Stimulated activated CD8-positive, alpha-beta memory T cell treated with anti-CD3 and anti-CD28 coated beads, Interleukin-12 subunit alpha, Interleukin-12 subunit beta, amount 100 ng/mL, for 1 hour (primary cell): ENCODE measurements at regions not wholly inside any gene's neighbourhood (a gene's known extent, or its start where the extent isn't known, plus 50 kb on each side); places are given as distances from the start of the nearest gene placed in this dataset.

ENCODE experiments used
- DNase-seq: peaks from one replicate; pipeline ENCODE4 v3.0.0-alpha.2; 2020; ENCODE audit warnings: low read depth

DNA sequence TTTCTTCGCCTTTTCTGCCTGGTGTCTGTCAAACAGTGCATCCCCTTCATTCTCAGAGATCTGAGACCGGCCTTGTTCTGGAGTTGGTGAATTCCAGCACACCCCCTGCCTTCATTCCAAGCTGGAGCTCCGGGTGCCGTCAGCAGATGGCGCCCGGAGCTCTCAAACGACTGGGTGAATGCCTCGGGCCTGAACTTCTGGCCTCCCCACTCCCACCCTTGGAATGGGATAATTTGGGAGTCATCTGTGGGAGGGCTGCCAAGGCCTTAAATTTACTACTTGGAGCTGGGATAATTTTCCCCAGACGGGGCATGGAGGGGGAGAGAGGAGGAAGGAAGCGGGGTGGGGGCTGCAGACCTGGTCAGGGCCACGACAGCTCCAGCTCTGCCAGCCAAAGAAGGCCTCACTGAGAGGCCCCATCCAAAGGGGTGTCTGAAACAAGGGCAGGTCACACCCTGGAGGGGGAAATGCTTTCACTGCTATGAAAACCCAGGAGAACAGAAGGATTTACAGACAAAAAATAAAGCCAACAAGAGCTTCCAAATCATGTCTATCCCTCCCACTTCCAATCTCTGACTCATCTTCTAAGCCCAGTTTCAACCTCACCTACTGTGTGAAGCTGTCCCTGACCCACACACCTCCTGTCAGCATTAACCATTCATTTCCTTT lies 187.9 kb downstream of the OPA1 start:
- no peak for DNase-seq

DNA sequence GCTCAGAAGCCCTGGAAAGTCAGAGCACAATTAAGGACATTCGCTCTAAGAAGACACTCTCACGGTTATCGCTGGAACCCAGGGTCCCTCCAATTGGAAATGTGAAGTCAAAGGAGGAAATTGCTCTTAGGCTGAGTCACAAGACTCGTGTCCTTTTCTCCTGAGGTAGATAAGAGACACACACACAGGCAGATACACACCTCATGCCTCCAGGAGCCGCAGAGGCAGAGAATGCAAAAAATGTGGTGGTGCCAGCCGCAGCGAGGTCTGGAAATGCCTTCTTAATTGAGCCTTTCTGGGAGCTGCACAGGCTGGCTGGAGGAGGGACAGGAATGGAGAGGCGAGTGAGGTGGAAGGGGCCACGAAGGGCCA lies 189.3 kb downstream of the OPA1 start:
- no peak for DNase-seq

- DNase-seq: no peak
These were observed 189.7 kb downstream of the OPA1 start for GRCh38 chr3:193782747-193783146.

- no peak for DNase-seq
These were observed 190.3 kb downstream of the OPA1 start for GRCh38 chr3:193783166-193783896.

- no peak for DNase-seq
These were observed 191.8 kb downstream of the OPA1 start for GRCh38 chr3:193784822-193785221.

- no peak for DNase-seq
These were observed 194.5 kb downstream of the OPA1 start for GRCh38 chr3:193787496-193787870.

GRCh38 chr3:193788189-193788991 lies 195.4 kb downstream of the OPA1 start:
- DNase-seq: no peak

DNA sequence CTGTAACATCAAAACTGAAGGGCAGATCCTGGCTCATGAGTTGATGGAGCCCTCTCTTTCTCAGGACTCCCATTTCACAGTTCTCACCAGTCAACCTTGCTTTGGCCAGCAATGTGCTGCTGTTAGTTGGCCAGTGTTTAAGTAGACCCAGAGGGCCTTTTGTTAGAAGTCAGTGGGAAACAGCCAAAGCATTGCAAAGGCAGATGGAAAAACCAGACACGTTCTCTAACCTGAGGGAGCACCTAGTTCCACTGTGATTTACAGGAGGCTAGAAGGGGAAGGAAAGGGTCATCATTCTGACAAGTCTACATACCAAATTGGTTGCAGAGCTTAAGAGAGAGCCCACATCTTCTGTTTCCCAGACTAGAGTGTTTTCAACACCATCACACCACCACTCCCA lies 196.4 kb downstream of the OPA1 start:
- DNase-seq: no peak

GRCh38 chr3:193790086-193790990 lies 197.3 kb downstream of the OPA1 start:
- no peak for DNase-seq

DNA sequence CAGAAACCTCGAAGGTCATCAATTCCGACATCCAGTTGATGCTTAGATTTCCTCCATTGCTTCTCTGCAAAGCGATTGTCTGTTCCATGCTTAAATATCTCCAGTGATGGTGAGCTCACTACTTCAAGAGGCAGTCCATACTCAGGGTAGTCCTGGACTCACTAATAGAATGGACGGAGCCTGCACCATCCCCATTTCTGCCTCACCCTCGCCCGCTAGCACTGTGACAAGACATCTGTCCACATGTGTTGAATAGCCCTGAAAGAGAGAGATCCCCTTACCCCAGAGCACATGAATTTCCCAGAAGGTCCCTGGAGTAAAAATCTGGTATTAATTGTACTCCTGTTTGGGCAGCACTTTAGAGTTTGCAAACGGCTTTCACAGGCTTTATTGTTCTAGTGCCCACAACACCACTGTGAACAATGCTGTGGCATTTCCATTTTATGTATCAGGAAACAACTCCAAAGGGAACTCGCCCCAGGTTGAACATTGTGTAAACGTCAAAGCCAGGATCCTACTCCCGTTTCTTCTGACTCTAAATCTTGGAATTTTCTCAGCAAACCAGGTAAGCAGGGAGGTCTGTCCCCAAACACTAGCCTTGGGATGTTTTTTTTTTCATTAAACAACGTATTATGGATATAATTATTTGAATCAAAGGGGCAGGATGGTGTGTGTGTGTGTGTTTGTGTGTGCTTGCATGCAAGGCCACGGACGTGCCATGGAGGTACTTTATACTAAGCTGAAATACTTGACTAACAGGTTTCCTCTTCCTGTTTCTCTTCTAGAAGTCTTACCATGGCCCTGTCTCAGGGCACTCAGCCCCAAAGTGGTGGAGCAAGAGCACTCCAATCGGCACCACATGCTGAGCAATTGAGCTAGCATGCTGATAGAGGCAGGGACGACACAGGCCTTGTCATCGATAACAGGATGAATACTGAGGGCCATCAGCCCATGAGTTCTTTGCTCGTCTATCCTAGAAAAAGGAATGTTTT lies 198.3 kb downstream of the OPA1 start:
- no peak for DNase-seq

DNA sequence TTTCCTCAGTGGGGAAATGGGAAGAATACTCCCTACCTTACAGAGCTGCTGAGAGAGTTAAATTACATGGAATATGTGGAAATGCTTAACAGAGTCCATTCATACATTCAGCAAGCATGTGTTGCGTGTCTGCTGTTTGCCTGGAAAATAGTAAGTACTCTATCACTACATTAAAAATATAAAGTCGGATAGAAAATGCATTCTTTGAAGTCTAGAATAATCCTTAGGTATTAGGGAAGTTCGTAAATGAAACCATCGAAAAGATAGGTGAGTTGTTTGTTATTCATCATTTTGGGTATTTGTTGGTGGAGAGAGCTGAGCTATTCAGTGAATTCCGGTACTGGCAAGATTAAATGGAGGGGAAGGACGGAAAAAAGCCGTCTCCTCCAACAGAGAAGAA lies 200.1 kb downstream of the OPA1 start:
- no peak for DNase-seq

DNA sequence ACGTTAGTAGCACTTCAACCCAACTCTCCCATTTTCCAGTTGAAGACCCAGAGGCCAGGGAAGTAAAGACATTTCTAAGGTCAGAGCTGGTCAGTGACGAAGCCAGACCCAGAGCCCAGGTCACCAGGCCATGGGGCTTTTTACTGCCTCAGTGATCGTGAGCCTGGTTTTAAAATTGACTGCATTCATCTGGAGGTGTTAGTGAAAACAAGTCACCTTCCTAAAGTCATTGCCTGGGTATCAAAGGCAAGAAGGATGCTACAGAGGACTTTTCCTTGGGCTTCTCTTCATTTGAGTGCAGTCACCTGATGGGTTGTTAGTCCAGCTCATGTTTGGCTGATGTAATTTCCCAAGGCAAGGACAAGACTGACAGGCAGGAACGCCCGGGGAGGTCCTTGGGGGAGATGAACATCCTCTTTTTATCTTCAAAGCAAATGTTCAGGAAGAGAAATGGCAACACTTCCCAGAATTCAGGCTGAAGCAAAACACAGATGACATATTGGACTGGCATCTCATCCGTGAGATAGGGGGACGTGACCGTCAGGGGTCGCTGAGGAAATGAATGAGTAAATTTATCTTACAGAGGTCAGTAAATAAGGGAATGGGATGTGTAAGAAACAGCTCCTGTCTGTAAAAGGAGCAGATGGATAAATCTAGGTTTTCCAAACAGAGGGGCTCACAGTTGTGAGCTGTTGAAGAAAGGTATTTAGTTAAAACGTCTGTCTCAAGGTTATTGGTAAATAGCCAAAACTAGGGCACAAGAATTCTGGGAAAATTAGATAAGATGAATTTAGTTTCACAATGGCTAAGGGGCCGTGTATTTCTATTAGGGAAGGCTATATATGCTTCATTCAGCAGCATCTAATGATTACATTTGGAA lies 201.2 kb downstream of the OPA1 start:
- no peak for DNase-seq

GRCh38 chr3:193795062-193795690 lies 202.2 kb downstream of the OPA1 start:
- DNase-seq: no peak

DNA sequence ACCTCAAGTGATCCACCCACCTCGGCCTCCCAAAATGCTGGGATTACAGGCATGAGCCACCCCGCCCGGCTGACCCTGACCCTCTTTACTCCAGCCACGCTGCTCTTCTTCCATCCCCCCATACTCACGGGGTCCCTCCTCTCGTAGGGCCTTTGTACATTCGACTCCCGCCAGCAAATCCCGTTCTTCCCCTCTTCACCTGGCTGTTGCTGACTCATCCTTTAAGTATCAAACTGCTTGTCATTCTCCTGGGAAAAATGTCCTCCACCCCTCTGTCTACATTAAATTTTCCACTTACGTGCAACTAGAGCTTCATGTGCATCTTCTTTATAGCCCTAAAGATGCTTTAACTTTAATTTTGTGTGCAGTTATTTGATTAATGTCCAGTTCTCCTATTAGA lies 203.1 kb downstream of the OPA1 start:
- no peak for DNase-seq

- DNase-seq: no peak
These were observed 204.6 kb downstream of the OPA1 start for GRCh38 chr3:193797566-193797965.

DNA sequence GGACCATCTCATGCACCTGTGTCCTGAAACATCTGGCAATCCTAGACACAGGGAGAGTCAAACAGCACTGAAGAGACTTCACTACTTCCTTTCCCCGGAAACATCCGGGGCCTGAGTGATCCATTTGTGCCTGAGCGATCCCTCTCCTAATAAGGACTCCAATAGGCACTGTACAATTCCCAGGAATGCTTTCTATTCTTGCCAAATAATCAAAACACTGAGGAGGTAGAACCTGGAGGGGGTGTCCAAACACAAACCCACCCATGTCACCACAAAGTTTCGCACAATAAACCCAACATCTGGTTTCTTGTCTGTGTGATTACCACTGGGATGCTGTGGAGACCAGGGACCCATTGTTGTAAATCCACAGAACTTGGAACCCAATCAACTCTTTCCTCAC lies 205.0 kb downstream of the OPA1 start:
- DNase-seq: no peak

GRCh38 chr3:193800138-193801043 lies 207.4 kb downstream of the OPA1 start:
- DNase-seq: no peak

DNA sequence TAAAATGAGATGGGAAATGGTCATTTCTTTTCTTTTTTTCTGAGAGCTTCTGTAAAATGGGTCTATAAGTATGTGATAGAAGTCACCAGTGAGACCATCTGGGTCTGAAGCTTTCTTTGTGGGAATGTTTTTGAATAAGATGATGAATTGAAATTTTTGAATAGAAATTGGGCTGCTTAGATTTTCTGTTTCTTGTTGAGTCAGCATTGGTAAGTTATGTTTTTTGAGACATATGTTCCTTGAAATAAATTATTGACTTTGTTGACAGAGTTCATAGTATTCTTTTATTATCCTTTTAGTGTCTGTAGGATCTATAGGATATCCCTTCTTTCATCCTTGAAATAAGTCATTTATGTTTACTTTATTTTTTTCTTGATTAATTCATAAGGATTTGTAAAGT lies 208.1 kb downstream of the OPA1 start:
- no peak for DNase-seq
